K562 (cell line): ENCODE measurements at regions not wholly inside any gene's neighbourhood (a gene's known extent, or its start where the extent isn't known, plus 50 kb on each side); places are given as distances from the start of the nearest gene placed in this dataset.

Experiments
- ATAC-seq: fragments of 200-7000 bp; cut with Tn5 transposase; 3 replicates; pipeline ENCODE4 v1.9.1; 2020; ENCODE audit warnings: moderate library complexity
- BruUV-seq: library from RNA; stranded (reverse); fragments of 400-500 nt; replicated peaks from 2 replicates; lab custom pipeline; 2021; lab: Mats Ljungman, UMichigan
- CTCF ChIA-PET: fragments of 300-600 bp; formaldehyde crosslinking; extraction: SDS; loops from one replicate; lab custom pipeline; 2021; ENCODE audit warnings: low intra/inter-chr PET ratio; lab: Yijun Ruan, JAX
- POLR2A ChIA-PET: fragments of 300-600, 350-650 bp; sonication (Branson Sonifier 250); formaldehyde crosslinking; extraction: SDS; loops from one replicate; lab custom pipeline; 2021; ENCODE audit warnings: antibody characterized with exemption, inconsistent platforms; lab: Yijun Ruan, JAX
- DNase-seq, 4 experiments: peaks; one replicate each; pipeline versions ENCODE4 v3.0.0 to v3.0.0-alpha.2; 2011 to 2018; ENCODE audit warnings: low spot score in 3 of 4, mixed read lengths in 3 of 4; ENCODE audit errors: extremely low read depth in 1 of 4
- FAIRE-seq: peaks from 2 replicates; lab custom pipeline; 2011; peaks lifted over from hg19 to GRCh38; lab: Jason Lieb, UNC
- H2AFZ ChIP-seq: 2 replicates; pipeline ENCODE4 v1.6.0; 2011; ENCODE audit warnings: low read depth, low read length, control low read depth, inconsistent platforms
- H3K27ac ChIP-seq: fragments of 200-600 bp; 3 replicates; pipeline ENCODE4 v1.8.0; 2011; ENCODE audit warnings: low read depth, mild to moderate bottlenecking, control low read depth, inconsistent platforms, low read length, moderate library complexity, mixed read lengths; ENCODE audit errors: extremely low read depth
- H3K27me3 ChIP-seq, 2 experiments: fragments of 300-600 bp in 1 of 2; 2 replicates in 1 of 2; 3 replicates in 1 of 2; pipeline versions ENCODE4 v1.6.0 to v1.8.0; 2011; ENCODE audit warnings: inconsistent platforms in 2 of 2, low read length in 2 of 2, mild to moderate bottlenecking in 1 of 2, mixed read lengths in 1 of 2, moderate library complexity in 1 of 2; ENCODE audit not compliant: control insufficient read depth in 2 of 2, insufficient read depth in 2 of 2
- H3K36me3 ChIP-seq: fragments of 300-600 bp; 3 replicates; pipeline ENCODE4 v1.8.0; 2011; ENCODE audit warnings: mild to moderate bottlenecking, low read length, inconsistent platforms; ENCODE audit not compliant: control insufficient read depth, insufficient read depth
- H3K4me1 ChIP-seq, 2 experiments: fragments of 200-600 bp in 1 of 2; replicated peaks in 1 of 2; 2 replicates in 1 of 2; 3 replicates in 1 of 2; pipeline versions ENCODE4 v1.5.1 to v1.8.0; 2011; ENCODE audit warnings: inconsistent platforms in 2 of 2, low read length in 2 of 2, mild to moderate bottlenecking in 1 of 2, mixed read lengths in 1 of 2, moderate library complexity in 1 of 2; ENCODE audit not compliant: control insufficient read depth in 2 of 2, insufficient read depth in 2 of 2
- H3K4me2 ChIP-seq: 2 replicates; pipeline ENCODE4 v1.6.1; 2011; ENCODE audit warnings: low read length, control low read depth, inconsistent platforms, mixed read lengths; ENCODE audit not compliant: insufficient read depth
- H3K4me3 ChIP-seq: fragments of 200-600 bp; sonication (generic), shearing (Covaris generic); 2 replicates; pipeline ENCODE4 v1.5.1; 2016; ENCODE audit warnings: control low read depth, inconsistent platforms
- H3K79me2 ChIP-seq: fragments of 200-600 bp; 3 replicates; pipeline ENCODE4 v1.8.0; 2011; ENCODE audit warnings: low read length, inconsistent platforms; ENCODE audit not compliant: control insufficient read depth, insufficient read depth
- H3K9ac ChIP-seq, 2 experiments: 2 replicates each; pipeline versions ENCODE4 v1.6.0 to v1.6.1; 2011; ENCODE audit warnings: low read depth in 2 of 2, low read length in 2 of 2, control low read depth in 1 of 2, inconsistent platforms in 1 of 2, mild to moderate bottlenecking in 1 of 2, mixed read lengths in 1 of 2; ENCODE audit not compliant: insufficient read depth in 1 of 2
- H3K9me1 ChIP-seq: one replicate; pipeline ENCODE4 v1.6.0; 2011; ENCODE audit warnings: inconsistent platforms, mild to moderate bottlenecking, low read length, moderate library complexity; ENCODE audit not compliant: control insufficient read depth, insufficient read depth
- H3K9me3 ChIP-seq: replicated peaks from 2 replicates; pipeline ENCODE4 v1.5.1; 2011; ENCODE audit warnings: low read depth, low read length, inconsistent platforms; ENCODE audit not compliant: control insufficient read depth, insufficient read depth
- H4K20me1 ChIP-seq: replicated peaks from 2 replicates; pipeline ENCODE4 v1.6.1; 2011; ENCODE audit warnings: low read length, inconsistent platforms, mixed read lengths; ENCODE audit not compliant: control insufficient read depth, insufficient read depth
- ESRRB ChIP-seq: fragments of 250-450 bp; sonication (Bioruptor Pico); IDR thresholded peaks from 2 replicates; pipeline ENCODE4 v1.5.0; 2020; ENCODE audit warnings: mild to moderate bottlenecking, moderate library complexity, borderline replicate concordance
- FOXP1 ChIP-seq: sonication (generic); formaldehyde crosslinking; IDR thresholded peaks from 2 replicates; pipeline ENCODE4 v1.8.0; 2022; ENCODE audit warnings: mild to moderate bottlenecking, missing genetic modification reagents
- GTF2F1 ChIP-seq: IDR thresholded peaks from 2 replicates; pipeline ENCODE4 v1.6.1; 2011; ENCODE audit warnings: low read depth, low read length, improper control_type of control experiment
- HDAC6 ChIP-seq: IDR thresholded peaks from 2 replicates; pipeline ENCODE4 v1.6.1; 2012; ENCODE audit warnings: low read depth, mild to moderate bottlenecking, control low read depth, inconsistent platforms, low read length, moderate library complexity
- NFE2L1 ChIP-seq: fragments of 450-650 bp; IDR thresholded peaks from 2 replicates; pipeline ENCODE4 v1.6.1; 2016; ENCODE audit warnings: missing genetic modification characterization, low read depth, mild to moderate bottlenecking, missing compliant biosample characterization, moderate library complexity, borderline replicate concordance
- NONO ChIP-seq, 2 experiments: fragments of 200-400 bp in 1 of 2; fragments of 450-650 bp in 1 of 2; formaldehyde crosslinking in 1 of 2; IDR thresholded peaks; 2 replicates each; pipeline ENCODE4 v1.6.1; 2017; ENCODE audit warnings: low read depth in 2 of 2, mild to moderate bottlenecking in 2 of 2, moderate library complexity in 2 of 2, low read length in 1 of 2
- SIRT6 ChIP-seq: IDR thresholded peaks from one replicate; pipeline ENCODE4 v1.6.1; 2012; ENCODE audit warnings: low read depth, mild to moderate bottlenecking, control low read depth, inconsistent platforms, low read length, moderate library complexity
- SMARCA5 ChIP-seq: fragments of 450-650 bp; IDR thresholded peaks from 2 replicates; pipeline ENCODE4 v1.6.1; 2016
- ZNF586 ChIP-seq: fragments of 450-650 bp; formaldehyde crosslinking; conservative IDR thresholded peaks from 2 replicates; pipeline ENCODE4 v1.4.0; 2020; ENCODE audit warnings: mild to moderate bottlenecking, moderate library complexity
- ZNF644 ChIP-seq: fragments of 200-800 bp; sonication (Bioruptor generic); IDR thresholded peaks from 2 replicates; pipeline ENCODE4 v1.6.1; 2016; ENCODE audit warnings: low read depth, missing genetic modification characterization, missing compliant biosample characterization
- ZNF778 ChIP-seq: fragments of 450-650 bp; formaldehyde crosslinking; IDR thresholded peaks from 2 replicates; pipeline ENCODE4 v1.4.0; 2020; ENCODE audit warnings: mild to moderate bottlenecking, moderate library complexity
- WGBS: fragments of 100-300 bp; shearing (Covaris generic); methylation state at CpG from one replicate; pipeline ENCODE4 v1.1.6; 2016; ENCODE audit warnings: low coverage, mixed read lengths; ENCODE audit not compliant: insufficient coverage; ENCODE audit errors: missing lambda C conversion rate; 5-methylcytosine and 5-hydroxymethylcytosine counted together
- in situ Hi-C: fragments of 300-500 bp; cut with MboI; formaldehyde crosslinking; loops from 4 replicates; pipeline ENCODE4 v1.15.0; 2018; ENCODE audit warnings: inconsistent platforms, mixed read lengths
- intact Hi-C: fragments of 100-400 bp; cut with micrococcal nuclease; formaldehyde crosslinking; loops from 2 replicates; pipeline ENCODE4 v1.14.2; 2022

- intact Hi-C loops = no loop called here
- CTCF ChIA-PET = no interaction called here
- DNase-seq = no peak
- ATAC-seq = no peak
- Histone ChIP-seq H3K36me3 (no peaks in the 10 kb centered on the region), H3K4me2 (no peak overlapping the region), H3K9me1 (no peaks in the 10 kb centered on the region), H3K79me2 (no peaks in the 10 kb centered on the region), H3K4me3 (no peak overlapping the region), H3K4me1 (no peaks in the 10 kb centered on the region), H3K27me3 (no peaks in the 10 kb centered on the region; a peak in 1 of 5 replicates), H3K27ac (no peak overlapping the region), H2AFZ (no peak overlapping the region), H3K9ac (no peak overlapping the region), H3K9me3 (no peaks in the 10 kb centered on the region), H4K20me1 (no peaks in the 10 kb centered on the region)
- in situ Hi-C loops = no loop called here
- BruUV-seq = no TSS peak
- TF ChIP-seq SMARCA5 (no peak), ZNF778 (CRISPR knock-in tag) (no peak)
- POLR2A ChIA-PET = no interaction called here
- 0% methylated on average over 13 of the region's 13 CpGs for WGBS
- no peak for FAIRE-seq
Measured at GRCh38 chr10:130747946-130748345, 563.6 kb downstream of the TCERG1L start.

- DNase-seq (no peak), FAIRE-seq (no peak), ATAC-seq (no peak)
- Histone ChIP-seq H3K4me1 (no peaks in the 10 kb centered on the region), H3K27me3 (no peaks in the 10 kb centered on the region; a peak in 1 of 5 replicates), H3K79me2 (no peaks in the 10 kb centered on the region), H3K4me2 (no peak overlapping the region), H4K20me1 (no peaks in the 10 kb centered on the region), H3K9me1 (no peaks in the 10 kb centered on the region), H3K9me3 (no peaks in the 10 kb centered on the region), H3K36me3 (no peaks in the 10 kb centered on the region), H3K27ac (no peak overlapping the region), H3K4me3 (no peak overlapping the region), H3K9ac (no peak overlapping the region), H2AFZ (no peak overlapping the region)
- no TSS peak for BruUV-seq
- intact Hi-C loops (no loop called here), in situ Hi-C loops (no loop called here)
- TF ChIP-seq ZNF644 (tag) (no peak), SIRT6 (no peak), FOXP1 (no peak), NFE2L1 (tag) (no peak), HDAC6 (no peak), GTF2F1 (no peak), ESRRB (CRISPR knock-in tag) (no peak), ZNF586 (CRISPR knock-in tag) (no peak), NONO (IDR thresholded peaks at IDR 0.05; ENCODE audit: low read depth in 2 of 2, low read length in 1 of 2) (no peak)
- 0% methylated on average over 9 of the region's 14 CpGs for WGBS
- POLR2A ChIA-PET = no interaction called here
- CTCF ChIA-PET = no interaction called here
Measured at GRCh38 chr10:130748409-130749057, 563.0 kb downstream of the TCERG1L start.
